GM11168 (cell line): ENCODE measurements at regions not wholly inside any gene's neighbourhood (a gene's known extent, or its start where the extent isn't known, plus 50 kb on each side); places are given as distances from the start of the nearest gene placed in this dataset.

Experiments used
- in situ Hi-C: fragments of 300-500 bp; cut with MboI; formaldehyde crosslinking; loops from one replicate; pipeline ENCODE4 v1.12.0; 2022; ENCODE audit warnings: low sequenced_read_pairs; ENCODE audit not compliant: unreplicated experiment

GRCh38 chr7:46220066-46220630, 299.1 kb upstream of the IGFBP3 start:
- in situ Hi-C loops, result no loop called here

- in situ Hi-C loops, result no loop called here
Observed at GRCh38 chr7:46218461-46219200, 297.6 kb upstream of the IGFBP3 start.

- in situ Hi-C loops, result no loop called here
Observed at GRCh38 chr7:46215987-46216567, 295.0 kb upstream of the IGFBP3 start.

GRCh38 chr7:46214526-46214925, 293.5 kb upstream of the IGFBP3 start:
- in situ Hi-C loops, result no loop called here

- in situ Hi-C loops, result no loop called here
Observed at GRCh38 chr7:46213154-46213537, 292.1 kb upstream of the IGFBP3 start.

- in situ Hi-C loops, result no loop called here
Observed at GRCh38 chr7:46212425-46213153, 291.5 kb upstream of the IGFBP3 start.

GRCh38 chr7:46210467-46210866, 289.4 kb upstream of the IGFBP3 start:
- in situ Hi-C loops, result no loop called here

GRCh38 chr7:46209611-46210388, 288.7 kb upstream of the IGFBP3 start:
- in situ Hi-C loops, result no loop called here

- in situ Hi-C loops, result no loop called here
Observed at GRCh38 chr7:46208635-46209525, 287.8 kb upstream of the IGFBP3 start.

GRCh38 chr7:46207931-46208634, 287.0 kb upstream of the IGFBP3 start:
- in situ Hi-C loops, result no loop called here

- in situ Hi-C loops, result no loop called here
Observed at GRCh38 chr7:46206476-46207060, 285.5 kb upstream of the IGFBP3 start.

- in situ Hi-C loops, result no loop called here
Observed at GRCh38 chr7:46205478-46205877, 284.4 kb upstream of the IGFBP3 start.

- in situ Hi-C loops, result no loop called here
Observed at GRCh38 chr7:46203926-46204325, 282.9 kb upstream of the IGFBP3 start.

- in situ Hi-C loops, result no loop called here
Observed at GRCh38 chr7:46202379-46202778, 281.3 kb upstream of the IGFBP3 start.

GRCh38 chr7:46201961-46202360, 280.9 kb upstream of the IGFBP3 start:
- in situ Hi-C loops, result no loop called here

GRCh38 chr7:46198701-46199100, 277.6 kb upstream of the IGFBP3 start:
- in situ Hi-C loops, result no loop called here

GRCh38 chr7:46197785-46198540, 276.9 kb upstream of the IGFBP3 start:
- in situ Hi-C loops, result no loop called here

GRCh38 chr7:46195934-46196333, 274.9 kb upstream of the IGFBP3 start:
- in situ Hi-C loops, result no loop called here
